SU-DHL-6 (cell line): ENCODE measurements at regions not wholly inside any gene's neighbourhood (a gene's known extent, or its start where the extent isn't known, plus 50 kb on each side); places are given as distances from the start of the nearest gene placed in this dataset.

Experiments used
- H2AFZ ChIP-seq: fragments of 200-600 bp; sonication (generic); 2 replicates; pipeline ENCODE4 v1.6.1; 2014; ENCODE audit warnings: low read depth, mild to moderate bottlenecking, moderate library complexity, mixed read lengths, antibody characterized with exemption, low read length; ENCODE audit not compliant: severe bottlenecking
- H3F3A ChIP-seq: fragments of 200-600 bp; shearing (Covaris generic); 2 replicates; pipeline ENCODE4 v1.6.0; 2016; ENCODE audit warnings: antibody characterized with exemption, mild to moderate bottlenecking; ENCODE audit not compliant: insufficient read depth
- H3K27ac ChIP-seq: fragments of 200-600 bp; sonication (generic); 2 replicates; pipeline ENCODE4 v1.5.1; 2016; ENCODE audit warnings: low read depth, mild to moderate bottlenecking, low read length, moderate library complexity, mixed read lengths
- H3K27me3 ChIP-seq: fragments of 200-600 bp; sonication (generic), shearing (Covaris generic); 2 replicates; pipeline ENCODE4 v1.6.0; 2014; ENCODE audit warnings: mild to moderate bottlenecking, low read length
- H3K36me3 ChIP-seq: fragments of 200-600 bp; sonication (generic); 2 replicates; pipeline ENCODE4 v1.6.1; 2014; ENCODE audit warnings: mild to moderate bottlenecking, low read length, mixed read lengths
- H3K4me2 ChIP-seq: fragments of 300-600, 200-600 bp; shearing (Covaris generic), sonication (generic); 2 replicates; pipeline ENCODE4 v1.6.0; 2014; ENCODE audit warnings: low read length, low read depth, mild to moderate bottlenecking; ENCODE audit not compliant: poor library complexity, severe bottlenecking
- H3K4me3 ChIP-seq: fragments of 200-600 bp; sonication (generic); 2 replicates; pipeline ENCODE4 v1.5.1; 2014; ENCODE audit warnings: antibody characterized with exemption, low read length, mild to moderate bottlenecking, mixed read lengths; ENCODE audit not compliant: insufficient read depth, poor library complexity, severe bottlenecking
- H3K79me2 ChIP-seq: fragments of 200-600 bp; sonication (generic); 2 replicates; pipeline ENCODE4 v1.6.1; 2014; ENCODE audit warnings: mild to moderate bottlenecking, low read length, moderate library complexity; ENCODE audit not compliant: insufficient read depth
- H3K9ac ChIP-seq: fragments of 200-600 bp; sonication (generic); 2 replicates; pipeline ENCODE4 v1.7.0; 2014; ENCODE audit warnings: mild to moderate bottlenecking, low read length
- H3K9me2 ChIP-seq: fragments of 200-600 bp; sonication (generic); replicated peaks from 2 replicates; pipeline ENCODE4 v1.6.1; 2014; ENCODE audit warnings: low read length; ENCODE audit not compliant: insufficient read depth
- H3K9me3 ChIP-seq: fragments of 200-600 bp; sonication (generic); 2 replicates; pipeline ENCODE4 v1.6.1; 2014; ENCODE audit warnings: low read length, mixed read lengths; ENCODE audit not compliant: insufficient read depth
- H4K20me1 ChIP-seq: fragments of 200-600 bp; sonication (generic); 2 replicates; pipeline ENCODE4 v1.6.1; 2014; ENCODE audit warnings: low read depth, mild to moderate bottlenecking, antibody characterized with exemption, low read length, moderate library complexity, mixed read lengths
- EZH2phosphoT487 ChIP-seq: fragments of 200-600 bp; sonication (generic), shearing (Covaris generic); conservative IDR thresholded peaks from 2 replicates; pipeline ENCODE4 v1.6.1; 2018; ENCODE audit warnings: mild to moderate bottlenecking, antibody characterized with exemption, low read length, moderate library complexity, mixed read lengths
- TF ChIP-seq, protein P1 (sequence below): fragments of 200-600 bp; sonication (generic); IDR thresholded peaks from one replicate; pipeline ENCODE4 v1.5.1; 2017; ENCODE audit warnings: antibody characterized with exemption, mild to moderate bottlenecking, low read length, moderate library complexity; ENCODE audit not compliant: insufficient read depth, poor library complexity, severe bottlenecking

DNA sequence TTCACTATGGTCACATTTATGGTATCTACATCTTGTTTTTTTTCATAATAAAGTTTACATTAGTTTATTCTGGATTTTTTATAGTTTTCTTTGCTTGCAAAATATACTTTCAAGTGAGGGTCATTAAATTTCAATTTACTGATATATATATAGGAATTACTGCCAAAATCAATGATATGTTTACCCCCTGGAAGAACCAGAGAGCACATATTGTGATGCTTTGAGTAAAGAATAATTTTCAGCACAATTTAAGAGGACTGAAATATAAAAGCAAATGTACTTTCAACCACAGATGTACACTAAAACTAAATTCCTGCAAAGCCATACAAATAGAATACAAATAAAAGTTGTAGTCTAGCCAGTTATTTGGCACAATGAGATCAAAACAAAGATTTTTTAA lies 242.2 kb upstream of the PCDH18 start:
- Histone ChIP-seq H3K79me2 (no peaks in the 10 kb centered on the region), H3K9me3 (no peaks in the 10 kb centered on the region), H3K9me2 (no peaks in the 10 kb centered on the region), H3K9ac (no peak overlapping the region), H3K4me3 (no peak overlapping the region), H3K27ac (no peak overlapping the region), H3K36me3 (no peaks in the 10 kb centered on the region), H4K20me1 (no peaks in the 10 kb centered on the region), H2AFZ (no peak overlapping the region), H3K27me3 (no peaks in the 10 kb centered on the region), H3F3A (no peaks in the 10 kb centered on the region), H3K4me2 (no peak overlapping the region)
- TF ChIP-seq, protein P1, sequence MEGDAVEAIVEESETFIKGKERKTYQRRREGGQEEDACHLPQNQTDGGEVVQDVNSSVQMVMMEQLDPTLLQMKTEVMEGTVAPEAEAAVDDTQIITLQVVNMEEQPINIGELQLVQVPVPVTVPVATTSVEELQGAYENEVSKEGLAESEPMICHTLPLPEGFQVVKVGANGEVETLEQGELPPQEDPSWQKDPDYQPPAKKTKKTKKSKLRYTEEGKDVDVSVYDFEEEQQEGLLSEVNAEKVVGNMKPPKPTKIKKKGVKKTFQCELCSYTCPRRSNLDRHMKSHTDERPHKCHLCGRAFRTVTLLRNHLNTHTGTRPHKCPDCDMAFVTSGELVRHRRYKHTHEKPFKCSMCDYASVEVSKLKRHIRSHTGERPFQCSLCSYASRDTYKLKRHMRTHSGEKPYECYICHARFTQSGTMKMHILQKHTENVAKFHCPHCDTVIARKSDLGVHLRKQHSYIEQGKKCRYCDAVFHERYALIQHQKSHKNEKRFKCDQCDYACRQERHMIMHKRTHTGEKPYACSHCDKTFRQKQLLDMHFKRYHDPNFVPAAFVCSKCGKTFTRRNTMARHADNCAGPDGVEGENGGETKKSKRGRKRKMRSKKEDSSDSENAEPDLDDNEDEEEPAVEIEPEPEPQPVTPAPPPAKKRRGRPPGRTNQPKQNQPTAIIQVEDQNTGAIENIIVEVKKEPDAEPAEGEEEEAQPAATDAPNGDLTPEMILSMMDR = no peak

DNA sequence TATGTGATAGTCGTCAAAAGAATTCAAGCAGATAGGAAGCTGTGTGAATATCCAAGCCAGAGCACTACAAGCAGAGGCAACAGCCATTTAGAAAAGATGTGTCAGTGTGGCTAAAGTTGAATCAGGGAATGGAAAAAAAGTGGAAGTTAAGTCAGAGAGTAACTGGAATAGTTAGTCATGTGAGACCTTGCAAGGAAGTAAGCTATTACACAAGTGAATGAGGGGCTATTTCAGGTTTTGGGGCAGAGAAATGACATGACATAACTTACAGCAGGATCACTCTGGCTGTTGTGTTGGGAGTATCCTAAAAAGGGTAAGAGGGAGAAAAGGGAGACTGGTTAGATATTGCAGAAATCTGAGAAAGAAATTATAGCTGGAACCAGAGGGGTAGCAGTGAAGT lies 236.6 kb upstream of the PCDH18 start:
- Histone ChIP-seq H3K27ac (no peak overlapping the region), H2AFZ (no peak overlapping the region)

DNA sequence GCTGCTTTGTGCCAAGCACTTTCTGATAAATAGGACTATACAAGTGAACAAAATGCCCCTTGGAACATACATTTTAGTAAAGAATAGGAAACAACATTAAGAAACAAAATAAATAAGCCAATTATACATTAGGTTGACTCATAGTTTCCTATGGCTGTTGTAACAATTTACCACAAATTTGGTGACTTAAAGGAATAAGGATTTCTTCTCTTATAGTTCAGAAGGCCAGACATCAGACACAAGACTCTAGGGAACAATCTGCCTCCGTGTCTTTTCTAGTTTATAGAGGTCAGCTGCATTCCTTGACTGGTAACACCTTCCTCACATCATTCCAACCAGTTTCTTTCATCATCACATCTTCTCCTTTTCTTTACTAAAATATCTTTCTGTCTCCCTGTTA lies 235.9 kb upstream of the PCDH18 start:
- Histone ChIP-seq H2AFZ (no peak overlapping the region), H3K9me2 (no peaks in the 10 kb centered on the region), H3K4me3 (no peak overlapping the region), H3K79me2 (no peaks in the 10 kb centered on the region), H3F3A (no peaks in the 10 kb centered on the region), H3K9ac (no peak overlapping the region), H3K27me3 (no peaks in the 10 kb centered on the region), H3K4me2 (no peak overlapping the region), H4K20me1 (no peaks in the 10 kb centered on the region), H3K36me3 (no peaks in the 10 kb centered on the region), H3K27ac (no peak overlapping the region), H3K9me3 (no peaks in the 10 kb centered on the region)
- TF ChIP-seq, protein P1 = no peak
- no peak for TF ChIP-seq EZH2phosphoT487

More for the DNA sequence above, 236.6 kb upstream of the PCDH18 start:
- no peak overlapping the region for H3K4me2 ChIP-seq
- no peaks in the 10 kb centered on the region for H3K9me3 ChIP-seq
- TF ChIP-seq, protein P1 = no peak
- TF ChIP-seq EZH2phosphoT487 = no peak
- no peaks in the 10 kb centered on the region for H3K36me3 ChIP-seq
- H3K4me3 ChIP-seq = no peak overlapping the region
- no peak overlapping the region for H3K9ac ChIP-seq
- no peaks in the 10 kb centered on the region for H3K79me2 ChIP-seq
- H4K20me1 ChIP-seq = no peaks in the 10 kb centered on the region
- no peaks in the 10 kb centered on the region for H3F3A ChIP-seq
- no peaks in the 10 kb centered on the region for H3K27me3 ChIP-seq
- H3K9me2 ChIP-seq = no peaks in the 10 kb centered on the region

DNA sequence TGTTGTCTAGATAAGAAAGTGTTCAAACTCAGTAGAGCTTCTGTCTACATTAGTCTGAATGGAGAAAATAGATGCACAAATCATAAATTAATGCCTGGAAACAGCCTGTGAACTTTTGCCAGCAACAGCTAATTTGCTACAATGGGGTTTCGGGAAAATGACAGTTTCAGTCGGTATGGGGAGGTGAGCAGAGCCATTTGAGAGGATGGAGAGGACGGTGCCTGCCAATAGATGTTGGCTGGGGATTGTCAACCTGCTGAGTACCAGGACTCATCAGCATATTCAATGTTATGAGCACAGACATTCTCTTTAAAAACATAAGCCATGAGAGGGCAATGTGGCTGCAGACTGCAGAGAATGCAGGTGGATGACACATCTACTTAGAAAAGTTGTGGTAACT lies 230.3 kb upstream of the PCDH18 start:
- Histone ChIP-seq H4K20me1 (no peaks in the 10 kb centered on the region), H3K9me2 (no peaks in the 10 kb centered on the region), H3K4me2 (no peak overlapping the region), H3K36me3 (no peaks in the 10 kb centered on the region), H3K9me3 (no peaks in the 10 kb centered on the region), H3K27ac (no peak overlapping the region), H3K9ac (no peak overlapping the region), H3K79me2 (no peaks in the 10 kb centered on the region), H3F3A (no peaks in the 10 kb centered on the region), H3K27me3 (no peaks in the 10 kb centered on the region), H3K4me3 (no peak overlapping the region), H2AFZ (no peak overlapping the region)
- no peak for TF ChIP-seq EZH2phosphoT487
- TF ChIP-seq, protein P1 = no peak
